UCSD-AML1 (cell line): ENCODE measurements at regions not wholly inside any gene's neighbourhood (a gene's known extent, or its start where the extent isn't known, plus 50 kb on each side); places are given as distances from the start of the nearest gene placed in this dataset.
"Not testable (repeated sequence)": the region's sequence is repeated elsewhere in the genome, so short reads cannot be mapped to it uniquely, and the experiment has no call there.

Experiments
- DNase-seq: peaks from one replicate; lab custom pipeline; 2025; ENCODE audit not compliant: unreplicated experiment; lab: John Stamatoyannopoulos, UW

GRCh38 chr3:166837535-166837934, 542.6 kb downstream of the ZBBX start:
- DNase-seq: no peak

GRCh38 chr3:166836836-166837235, 543.3 kb downstream of the ZBBX start:
- DNase-seq: no peak

GRCh38 chr3:166829896-166830295, 550.2 kb downstream of the ZBBX start:
- DNase-seq: no peak

GRCh38 chr3:166818464-166818863, 561.6 kb downstream of the ZBBX start:
- no peak for DNase-seq

- not testable (repeated sequence) for DNase-seq
Observed at GRCh38 chr3:166817269-166817668, 562.8 kb downstream of the ZBBX start.

GRCh38 chr3:166810741-166811445, 569.2 kb downstream of the ZBBX start:
- no peak for DNase-seq

- DNase-seq: no peak
Observed at GRCh38 chr3:166809520-166809919, 570.6 kb downstream of the ZBBX start.

GRCh38 chr3:166788936-166789335, 591.2 kb downstream of the ZBBX start:
- no peak for DNase-seq

- DNase-seq: no peak
Observed at GRCh38 chr3:166785876-166786275, 594.2 kb downstream of the ZBBX start.

- no peak for DNase-seq
Observed at GRCh38 chr3:166783206-166783605, 596.9 kb downstream of the ZBBX start.

GRCh38 chr3:166764698-166765318, 615.3 kb downstream of the ZBBX start:
- no peak for DNase-seq

GRCh38 chr3:166759736-166760513, 620.2 kb downstream of the ZBBX start:
- no peak for DNase-seq

- no peak for DNase-seq
Observed at GRCh38 chr3:166752214-166752613, 627.9 kb downstream of the ZBBX start.

GRCh38 chr3:166743481-166744134, 636.5 kb downstream of the ZBBX start:
- no peak for DNase-seq

- DNase-seq: no peak
Observed at GRCh38 chr3:166734734-166735133, 645.4 kb downstream of the ZBBX start.

GRCh38 chr3:166731701-166732100, 648.4 kb downstream of the ZBBX start:
- DNase-seq: no peak

- no peak for DNase-seq
Observed at GRCh38 chr3:166721466-166721865, 658.6 kb downstream of the ZBBX start.

- DNase-seq: no peak
Observed at GRCh38 chr3:166714206-166714605, 665.9 kb downstream of the ZBBX start.

GRCh38 chr3:166713787-166714186, 666.3 kb downstream of the ZBBX start:
- DNase-seq: no peak

- no peak for DNase-seq
Observed at GRCh38 chr3:166706094-166706493, 674.0 kb downstream of the ZBBX start.

- DNase-seq: no peak
Observed at GRCh38 chr3:166697495-166697894, 682.6 kb downstream of the ZBBX start.

GRCh38 chr3:166696103-166696502, 684.0 kb downstream of the ZBBX start:
- no peak for DNase-seq
